ENCODE measurements at regions not wholly inside any gene's neighbourhood (a gene's known extent, or its start where the extent isn't known, plus 50 kb on each side); places are given as distances from the start of the nearest gene placed in this dataset.

DNA sequence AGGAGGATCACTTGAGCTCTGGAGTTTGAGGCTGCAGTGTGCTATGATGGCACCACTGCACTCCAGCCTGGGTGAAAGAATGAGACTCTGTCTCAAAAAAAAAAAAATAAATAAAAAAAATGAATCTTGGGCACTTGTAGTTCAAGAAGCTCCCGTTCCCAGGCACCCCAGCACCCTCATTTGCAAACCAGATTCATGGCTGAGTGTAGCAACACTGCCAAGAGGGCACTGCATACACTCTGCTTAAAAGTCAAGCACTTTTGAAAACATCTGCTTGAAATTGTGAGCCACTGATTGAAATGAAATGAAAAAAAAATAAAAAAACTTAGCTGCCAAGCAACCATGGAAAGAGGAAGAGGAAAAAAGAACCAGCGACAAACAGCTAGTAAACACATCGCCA lies 124.7 kb upstream of the SASH1 start:
- no peaks in the 10 kb centered on the region for H3K27me3 ChIP-seq (ENCODE audit: insufficient read depth, low read length, poor library complexity, severe bottlenecking)
- H3K4me3 ChIP-seq (ENCODE audit: low read length): no peak overlapping the region
- H3K36me3 Mint-ChIP-seq: no peaks in the 10 kb centered on the region
- H3K36me3 ChIP-seq (ENCODE audit: insufficient read depth, low read length): no peaks in the 10 kb centered on the region
- H3K4me3 Mint-ChIP-seq: no peak overlapping the region
- no peak overlapping the region for H3K27ac Mint-ChIP-seq
- no peak for DNase-seq
- ChIA-PET CTCF (no interaction called here), POLR2A (no interaction called here)
- no peak overlapping the region for H3K27ac ChIP-seq (ENCODE audit: low read depth, low read length)
- H3K9me3 Mint-ChIP-seq: no peaks in the 10 kb centered on the region
- no peaks in the 10 kb centered on the region for H3K4me1 Mint-ChIP-seq
- H3K9me3 ChIP-seq (ENCODE audit: low read length): no peaks in the 10 kb centered on the region
- H3K27me3 Mint-ChIP-seq: peaks cover 18 to 33% of the 10 kb centered on the region in 2 donors
- no peaks in the 10 kb centered on the region for H3K4me1 ChIP-seq (ENCODE audit: insufficient read depth, low read length)

DNA sequence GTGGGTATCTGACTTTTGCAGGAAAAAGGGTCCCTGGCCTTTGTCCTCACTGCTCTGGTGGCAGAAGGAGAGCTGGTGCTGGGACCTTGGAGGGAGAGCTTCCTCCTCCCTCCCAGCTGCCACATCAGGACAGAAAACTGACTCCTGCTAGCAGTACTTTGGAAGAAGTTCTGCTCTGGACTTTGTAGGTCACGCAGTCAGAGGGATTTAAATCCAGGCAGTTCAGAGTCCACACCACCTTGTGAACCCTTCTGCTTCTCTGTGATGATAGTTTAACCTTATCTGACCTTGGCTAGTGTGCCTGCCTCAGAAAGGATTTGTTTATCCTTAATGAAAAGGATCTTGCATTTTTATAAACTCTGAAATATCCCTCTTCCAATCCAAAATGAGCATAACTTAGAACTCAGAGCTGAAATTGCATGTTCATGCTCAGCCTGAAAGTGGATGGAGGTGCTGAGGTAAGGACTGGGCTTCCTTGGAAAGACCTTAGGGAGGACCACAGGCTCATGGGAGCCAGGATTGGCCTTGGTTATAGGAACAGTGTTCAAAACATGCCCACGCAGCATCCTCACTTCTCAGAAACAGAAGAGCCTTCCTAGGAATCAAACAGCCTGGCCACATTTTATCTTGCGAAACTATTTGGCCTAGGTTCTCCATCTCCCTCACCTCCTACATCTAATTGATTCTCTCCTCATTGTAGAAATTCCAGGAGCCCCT lies 123.9 kb upstream of the SASH1 start:
- H3K4me3 Mint-ChIP-seq: no peak overlapping the region
- H3K27ac ChIP-seq (ENCODE audit: low read depth, low read length): no peak overlapping the region
- POLR2A ChIA-PET: no interaction called here

DNA sequence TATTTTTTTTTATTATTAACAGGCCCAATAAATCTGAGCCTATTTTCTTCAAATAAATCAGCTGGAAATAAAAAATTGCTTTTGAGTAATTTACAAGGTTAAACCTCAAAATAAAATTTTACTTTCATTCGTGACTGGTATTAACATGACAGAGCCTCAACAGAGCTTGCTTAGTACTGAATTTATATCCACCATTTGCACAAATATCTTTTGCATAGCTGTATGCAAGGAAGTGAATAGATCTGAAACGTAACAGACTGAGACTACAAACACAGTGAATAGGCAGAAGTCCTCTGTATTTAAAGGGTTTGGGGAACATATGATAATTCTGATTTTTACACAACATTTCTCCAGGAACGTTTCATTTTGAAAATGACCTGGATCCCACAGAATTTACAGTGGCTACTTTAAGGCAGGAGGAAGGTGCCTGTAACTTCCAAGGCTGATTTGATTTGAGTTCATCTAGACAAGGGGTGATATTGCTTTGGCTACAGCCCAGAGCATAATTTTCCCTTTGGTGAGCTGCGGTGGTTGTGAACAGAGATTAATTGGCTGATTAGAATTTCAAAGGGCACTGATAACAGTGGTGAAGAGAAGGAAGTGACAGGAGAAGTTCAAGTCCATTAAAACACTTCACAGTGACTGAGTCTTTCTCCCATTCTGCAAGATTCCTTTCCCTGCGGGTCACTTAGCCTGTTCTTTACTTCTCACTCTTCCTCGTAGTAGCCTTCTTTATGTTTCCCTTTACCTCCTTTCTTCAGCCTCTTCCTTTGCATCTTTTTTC lies 121.2 kb upstream of the SASH1 start:
- H3K27me3 ChIP-seq (ENCODE audit: insufficient read depth, low read length, poor library complexity, severe bottlenecking): no peaks in the 10 kb centered on the region
- no peaks in the 10 kb centered on the region for H3K36me3 Mint-ChIP-seq
- H3K4me3 Mint-ChIP-seq: no peak overlapping the region
- H3K4me1 ChIP-seq (ENCODE audit: insufficient read depth, low read length): no peaks in the 10 kb centered on the region
- no peak overlapping the region for H3K4me3 ChIP-seq (ENCODE audit: low read length)
- H3K4me1 Mint-ChIP-seq: no peaks in the 10 kb centered on the region
- no peak for DNase-seq
- no peaks in the 10 kb centered on the region for H3K9me3 Mint-ChIP-seq
- no peaks in the 10 kb centered on the region for H3K36me3 ChIP-seq (ENCODE audit: insufficient read depth, low read length)
- POLR2A ChIA-PET: no interaction called here
- no peak overlapping the region for H3K27ac Mint-ChIP-seq
- CTCF ChIA-PET: interaction anchor here (1.6 kb wide), 1 partner anchor 11 kb away, joined by 4 read pairs; no protein-coding TSS in a partner anchor
- peaks cover 14 to 24% of the 10 kb centered on the region in 2 donors for H3K27me3 Mint-ChIP-seq
- H3K27ac ChIP-seq (ENCODE audit: low read depth, low read length): no peak overlapping the region
- H3K9me3 ChIP-seq (ENCODE audit: low read length): no peaks in the 10 kb centered on the region

More for the DNA sequence above, 123.9 kb upstream of the SASH1 start:
- H3K4me1 ChIP-seq (ENCODE audit: insufficient read depth, low read length): no peaks in the 10 kb centered on the region
- no peak for DNase-seq
- CTCF ChIA-PET: no interaction called here
- H3K27ac Mint-ChIP-seq: no peak overlapping the region
- peaks cover 15 to 33% of the 10 kb centered on the region in 2 donors for H3K27me3 Mint-ChIP-seq
- no peaks in the 10 kb centered on the region for H3K9me3 ChIP-seq (ENCODE audit: low read length)
- no peak overlapping the region for H3K4me3 ChIP-seq (ENCODE audit: low read length)
- no peaks in the 10 kb centered on the region for H3K4me1 Mint-ChIP-seq
- no peaks in the 10 kb centered on the region for H3K9me3 Mint-ChIP-seq
- H3K36me3 Mint-ChIP-seq: no peaks in the 10 kb centered on the region
- no peaks in the 10 kb centered on the region for H3K36me3 ChIP-seq (ENCODE audit: insufficient read depth, low read length)
- no peaks in the 10 kb centered on the region for H3K27me3 ChIP-seq (ENCODE audit: insufficient read depth, low read length, poor library complexity, severe bottlenecking)

DNA sequence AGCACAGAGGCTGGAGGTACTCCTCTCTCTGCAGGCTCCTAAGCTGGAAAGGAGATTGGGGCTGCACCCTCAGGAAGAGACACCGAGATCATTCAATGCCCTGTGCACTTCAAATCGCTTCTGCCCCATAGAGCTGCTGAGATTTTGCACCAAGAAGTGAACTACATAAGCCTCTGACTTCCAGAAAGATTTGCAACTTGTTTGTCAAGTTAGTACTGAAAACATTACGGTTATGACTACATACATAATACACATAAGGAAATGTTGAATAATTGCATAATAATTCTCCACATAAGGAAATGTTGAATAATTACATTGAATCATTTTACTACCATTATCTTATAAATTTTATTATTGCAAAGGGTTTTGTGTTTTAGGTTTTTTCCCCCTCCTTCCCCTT lies 120.3 kb upstream of the SASH1 start:
- Mint-ChIP-seq H3K4me1 (no peaks in the 10 kb centered on the region), H3K4me3 (no peak overlapping the region), H3K9me3 (no peaks in the 10 kb centered on the region), H3K27ac (no peak overlapping the region), H3K27me3 (peaks cover 11 to 15% of the 10 kb centered on the region in 2 donors), H3K36me3 (no peaks in the 10 kb centered on the region)
- ChIA-PET POLR2A (no interaction called here), CTCF (no interaction called here)
- Histone ChIP-seq H3K4me3 (ENCODE audit: low read length) (no peak overlapping the region), H3K36me3 (ENCODE audit: insufficient read depth, low read length) (no peaks in the 10 kb centered on the region), H3K27ac (ENCODE audit: low read depth, low read length) (no peak overlapping the region), H3K27me3 (ENCODE audit: insufficient read depth, low read length, poor library complexity, severe bottlenecking) (no peaks in the 10 kb centered on the region), H3K4me1 (ENCODE audit: insufficient read depth, low read length) (no peaks in the 10 kb centered on the region), H3K9me3 (ENCODE audit: low read length) (no peaks in the 10 kb centered on the region)
- DNase-seq: no peak

DNA sequence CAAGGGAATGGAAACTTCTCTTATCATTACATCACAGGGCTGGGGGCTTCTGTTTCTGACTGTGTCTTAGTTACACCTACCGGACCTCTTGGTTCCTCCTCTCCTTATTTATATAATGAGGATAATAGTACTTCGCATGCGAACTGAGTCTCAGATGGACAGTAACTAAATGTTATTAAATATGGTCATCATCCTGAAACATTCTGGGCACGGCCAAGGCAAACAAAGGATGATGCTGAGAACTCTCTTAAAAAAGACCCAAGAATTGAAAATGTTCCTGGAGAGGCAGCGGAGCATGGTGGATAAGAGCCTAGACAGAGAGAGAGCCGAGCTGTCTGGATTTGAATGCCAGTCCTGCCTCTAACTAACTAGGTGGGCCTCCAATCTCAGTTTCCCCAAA lies 119.8 kb upstream of the SASH1 start:
- no peak overlapping the region for H3K4me3 Mint-ChIP-seq
- no peak for DNase-seq
- no peak overlapping the region for H3K4me3 ChIP-seq (ENCODE audit: low read length)
- H3K4me1 Mint-ChIP-seq: no peaks in the 10 kb centered on the region
- no peaks in the 10 kb centered on the region for H3K9me3 ChIP-seq (ENCODE audit: low read length)
- no peaks in the 10 kb centered on the region for H3K36me3 Mint-ChIP-seq
- POLR2A ChIA-PET: no interaction called here
- no peaks in the 10 kb centered on the region for H3K36me3 ChIP-seq (ENCODE audit: insufficient read depth, low read length)
- no peaks in the 10 kb centered on the region for H3K9me3 Mint-ChIP-seq
- H3K27me3 Mint-ChIP-seq: peaks cover 14 to 15% of the 10 kb centered on the region in 2 donors
- H3K4me1 ChIP-seq (ENCODE audit: insufficient read depth, low read length): no peaks in the 10 kb centered on the region
- H3K27ac ChIP-seq (ENCODE audit: low read depth, low read length): no peak overlapping the region
- CTCF ChIA-PET: no interaction called here
- H3K27me3 ChIP-seq (ENCODE audit: insufficient read depth, low read length, poor library complexity, severe bottlenecking): no peaks in the 10 kb centered on the region
- no peak overlapping the region for H3K27ac Mint-ChIP-seq

DNA sequence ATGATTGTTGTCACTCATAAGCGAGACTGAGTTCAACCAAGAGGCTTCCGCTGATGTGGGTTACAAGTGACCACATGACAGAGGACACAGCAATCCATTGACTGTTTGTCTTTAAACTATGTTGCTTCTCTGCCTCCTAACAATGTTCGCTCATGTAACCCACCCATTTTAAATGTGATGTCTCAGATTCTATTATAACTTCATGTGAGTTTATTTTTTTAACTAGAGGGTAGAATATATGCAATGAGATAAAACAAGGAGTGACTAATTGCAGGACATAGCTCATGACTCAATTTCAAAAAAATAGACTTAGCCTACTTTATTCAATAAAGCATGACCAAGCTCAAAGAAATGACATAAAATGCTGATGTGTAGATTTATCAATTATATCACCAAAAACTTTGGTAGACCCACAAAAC lies 119.2 kb upstream of the SASH1 start:
- Mint-ChIP-seq H3K4me1 (no peaks in the 10 kb centered on the region), H3K27me3 (peaks cover 14 to 15% of the 10 kb centered on the region in 2 donors), H3K9me3 (no peaks in the 10 kb centered on the region), H3K27ac (no peak overlapping the region), H3K36me3 (no peaks in the 10 kb centered on the region), H3K4me3 (no peak overlapping the region)
- ChIA-PET POLR2A (no interaction called here), CTCF (no interaction called here)
- no peaks in the 10 kb centered on the region for H3K27me3 ChIP-seq (ENCODE audit: insufficient read depth, low read length, poor library complexity, severe bottlenecking)
- H3K4me3 ChIP-seq (ENCODE audit: low read length): no peak overlapping the region
- no peaks in the 10 kb centered on the region for H3K9me3 ChIP-seq (ENCODE audit: low read length)
- no peaks in the 10 kb centered on the region for H3K4me1 ChIP-seq (ENCODE audit: insufficient read depth, low read length)
- no peak for DNase-seq
- H3K27ac ChIP-seq (ENCODE audit: low read depth, low read length): no peak overlapping the region
- no peaks in the 10 kb centered on the region for H3K36me3 ChIP-seq (ENCODE audit: insufficient read depth, low read length)

DNA sequence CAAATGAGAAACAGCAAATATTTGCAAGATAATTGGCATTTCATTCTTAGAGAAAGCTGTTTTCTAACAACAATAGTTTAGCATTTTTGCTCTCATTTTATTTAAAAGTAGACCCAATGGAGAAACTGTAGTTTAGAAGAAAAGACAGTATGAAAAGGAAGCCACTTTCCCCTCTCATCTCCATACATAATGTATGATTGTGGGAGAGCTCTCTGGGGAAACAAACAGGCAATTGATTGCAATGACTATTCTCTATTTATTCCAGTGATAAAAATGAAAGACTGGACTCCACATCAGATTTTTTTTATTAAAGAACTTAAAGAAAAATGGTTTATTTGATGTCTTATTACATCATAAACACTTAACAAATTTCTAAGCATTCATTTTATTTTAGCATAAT lies 116.8 kb upstream of the SASH1 start:
- peaks cover 9 to 10% of the 10 kb centered on the region in 2 donors for H3K27me3 Mint-ChIP-seq
- Histone ChIP-seq H3K9me3 (ENCODE audit: low read length) (no peaks in the 10 kb centered on the region), H3K27me3 (ENCODE audit: insufficient read depth, low read length, poor library complexity, severe bottlenecking) (no peaks in the 10 kb centered on the region), H3K4me3 (ENCODE audit: low read length) (no peak overlapping the region), H3K36me3 (ENCODE audit: insufficient read depth, low read length) (no peaks in the 10 kb centered on the region), H3K4me1 (ENCODE audit: insufficient read depth, low read length) (no peaks in the 10 kb centered on the region), H3K27ac (ENCODE audit: low read depth, low read length) (no peak overlapping the region)
- no peaks in the 10 kb centered on the region for H3K9me3 Mint-ChIP-seq
- ChIA-PET POLR2A (no interaction called here), CTCF (no interaction called here)
- H3K36me3 Mint-ChIP-seq: no peaks in the 10 kb centered on the region
- H3K27ac Mint-ChIP-seq: no peak overlapping the region
- H3K4me3 Mint-ChIP-seq: no peak overlapping the region
- H3K4me1 Mint-ChIP-seq: no peaks in the 10 kb centered on the region
- no peak for DNase-seq

DNA sequence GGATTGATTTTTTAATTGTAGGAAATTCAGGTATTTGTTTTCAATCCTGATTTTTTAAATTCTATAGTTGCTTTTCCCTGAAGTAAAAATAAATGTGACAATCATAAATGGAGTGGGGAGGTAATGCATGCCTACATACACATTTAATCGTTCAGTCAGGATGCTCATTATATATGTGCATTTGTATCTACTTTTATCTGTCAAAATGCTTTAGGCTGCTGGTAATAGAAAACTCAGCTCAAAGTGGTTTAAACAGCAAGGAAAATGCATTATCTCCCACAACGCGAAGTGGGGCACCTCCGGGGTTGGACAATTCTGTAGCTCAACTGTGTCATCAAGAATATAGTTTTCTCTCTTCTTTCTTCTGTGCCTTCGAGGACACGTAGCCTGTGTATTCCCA lies 116.4 kb upstream of the SASH1 start:
- Mint-ChIP-seq H3K27ac (no peak overlapping the region), H3K27me3 (peaks cover 9 to 10% of the 10 kb centered on the region in 2 donors), H3K9me3 (no peaks in the 10 kb centered on the region), H3K4me1 (no peaks in the 10 kb centered on the region), H3K4me3 (no peak overlapping the region), H3K36me3 (no peaks in the 10 kb centered on the region)
- Histone ChIP-seq H3K36me3 (ENCODE audit: insufficient read depth, low read length) (no peaks in the 10 kb centered on the region), H3K27ac (ENCODE audit: low read depth, low read length) (no peak overlapping the region), H3K4me3 (ENCODE audit: low read length) (no peak overlapping the region), H3K27me3 (ENCODE audit: insufficient read depth, low read length, poor library complexity, severe bottlenecking) (no peaks in the 10 kb centered on the region), H3K4me1 (ENCODE audit: insufficient read depth, low read length) (no peaks in the 10 kb centered on the region), H3K9me3 (ENCODE audit: low read length) (no peaks in the 10 kb centered on the region)
- ChIA-PET CTCF (no interaction called here), POLR2A (no interaction called here)
- DNase-seq: no peak

Measured in CD8-positive, alpha-beta memory T cell (primary cell).